Small intestine (tissue), 7 donors: ENCODE measurements at regions not wholly inside any gene's neighbourhood (a gene's known extent, or its start where the extent isn't known, plus 50 kb on each side); places are given as distances from the start of the nearest gene placed in this dataset.

Experiments
- DNase-seq, 2 donors: peaks; one replicate each; pipeline versions ENCODE4 v3.0.0 to v3.0.0-alpha.2; 2013
- FAIRE-seq: peaks from 2 replicates; lab custom pipeline; 2012; peaks lifted over from hg19 to GRCh38; lab: Jason Lieb, UNC
- H3K27ac ChIP-seq, 3 donors: one replicate each; pipeline ENCODE4 v1.5.1; 2013; ENCODE audit warnings: low read length in 2 of 3, mild to moderate bottlenecking in 2 of 3, control low read depth in 1 of 3, inconsistent platforms in 1 of 3, low read depth in 1 of 3, moderate library complexity in 1 of 3
- H3K27me3 ChIP-seq, 3 donors: one replicate each; pipeline ENCODE4 v1.6.1; 2013; ENCODE audit warnings: low read length in 3 of 3, inconsistent platforms in 1 of 3; ENCODE audit not compliant: control insufficient read depth in 3 of 3, insufficient read depth in 3 of 3
- H3K36me3 ChIP-seq, 3 donors: one replicate each; pipeline ENCODE4 v1.6.1; 2013; ENCODE audit warnings: low read length in 3 of 3, inconsistent platforms in 1 of 3, low read depth in 1 of 3, mild to moderate bottlenecking in 1 of 3, moderate library complexity in 1 of 3; ENCODE audit not compliant: control insufficient read depth in 3 of 3, insufficient read depth in 2 of 3
- H3K4me1 ChIP-seq, 3 donors: one replicate each; pipeline ENCODE4 v1.6.1; 2013; ENCODE audit warnings: low read length in 2 of 3, inconsistent platforms in 1 of 3, low read depth in 1 of 3, mild to moderate bottlenecking in 1 of 3, moderate library complexity in 1 of 3; ENCODE audit not compliant: control insufficient read depth in 3 of 3, insufficient read depth in 2 of 3
- H3K4me3 ChIP-seq, 3 donors: one replicate each; pipeline ENCODE4 v1.5.1; 2013; ENCODE audit warnings: low read length in 3 of 3, control low read depth in 1 of 3, inconsistent platforms in 1 of 3, low read depth in 1 of 3, mild to moderate bottlenecking in 1 of 3, moderate library complexity in 1 of 3
- H3K9me3 ChIP-seq, 2 donors: one replicate each; pipeline ENCODE4 v1.6.1; 2013; ENCODE audit warnings: low read depth in 1 of 2, low read length in 1 of 2; ENCODE audit not compliant: control insufficient read depth in 2 of 2, insufficient read depth in 1 of 2
- WGBS, 3 donors: extraction: QIAGEN DNeasy Blood & Tissue Kit; methylation state at CpG; one replicate each; pipeline ENCODE4 v1.1.7; 2013; 5-methylcytosine and 5-hydroxymethylcytosine counted together
- donor health status: healthy with polysubstance abuse.
- donor health status: control.
- donor health status: control.
- donor health status: Bipolar disorder and iron deficiency.
- donor health status: healthy.

DNA sequence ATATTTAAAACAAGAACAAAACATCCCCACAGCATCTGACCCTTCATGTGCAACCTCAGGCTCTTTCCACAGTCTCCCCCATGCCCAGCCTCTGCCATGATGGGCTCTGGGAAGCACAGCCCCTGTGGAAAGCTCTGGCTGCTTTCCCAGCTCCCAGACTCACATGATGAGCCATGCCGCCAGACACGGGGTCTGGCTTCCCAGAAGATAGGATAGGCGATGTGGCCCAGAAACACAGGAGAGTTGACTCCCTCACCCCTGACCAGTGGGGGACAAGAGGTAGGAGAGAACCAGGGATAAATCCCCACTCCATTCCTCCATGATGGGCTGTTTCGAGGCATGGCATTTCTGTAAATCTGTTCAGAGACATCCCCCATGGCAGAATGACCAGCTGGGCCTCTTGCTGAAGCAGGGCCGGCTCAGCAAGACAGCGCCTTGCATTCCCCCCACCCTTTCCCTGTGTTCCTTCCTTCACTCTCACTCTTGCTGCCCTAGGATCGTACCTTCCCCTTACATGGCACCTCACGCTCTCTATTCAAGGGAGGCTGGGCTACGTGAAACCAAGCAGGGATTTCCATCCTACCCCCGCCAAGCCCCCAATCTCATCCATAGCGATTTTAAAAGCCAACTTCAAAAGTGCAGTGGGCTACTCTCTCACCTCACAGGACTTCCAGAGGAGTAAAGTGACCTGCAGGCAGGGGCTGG lies 192.4 kb downstream of the ABHD5 start:
- Histone ChIP-seq H3K9me3 (no peaks in the 10 kb centered on the region), H3K4me3 (no peak overlapping the region), H3K27me3 (peaks cover 0 to 2% (median 0%) of the 10 kb centered on the region in 3 donors), H3K27ac (no peak overlapping the region), H3K4me1 (no peaks in the 10 kb centered on the region), H3K36me3 (no peaks in the 10 kb centered on the region)
- no peak for FAIRE-seq
- WGBS, 3 donors: 88 to 91% (median 91%) methylated on average over 11 of the region's 11 CpGs
- DNase-seq: no peak

- no peaks in the 10 kb centered on the region for H3K4me1 ChIP-seq
- no peaks in the 10 kb centered on the region for H3K27me3 ChIP-seq
- no peak for FAIRE-seq
- WGBS, 3 donors: 61 to 71% (median 66%) methylated on average over 10 of the region's 10 CpGs
- H3K9me3 ChIP-seq: no peaks in the 10 kb centered on the region
- H3K27ac ChIP-seq: no peak overlapping the region
- no peak for DNase-seq
- no peaks in the 10 kb centered on the region for H3K36me3 ChIP-seq
- H3K4me3 ChIP-seq: no peak overlapping the region
Observed at GRCh38 chr3:43883729-43884396, 193.1 kb downstream of the ABHD5 start.

DNA sequence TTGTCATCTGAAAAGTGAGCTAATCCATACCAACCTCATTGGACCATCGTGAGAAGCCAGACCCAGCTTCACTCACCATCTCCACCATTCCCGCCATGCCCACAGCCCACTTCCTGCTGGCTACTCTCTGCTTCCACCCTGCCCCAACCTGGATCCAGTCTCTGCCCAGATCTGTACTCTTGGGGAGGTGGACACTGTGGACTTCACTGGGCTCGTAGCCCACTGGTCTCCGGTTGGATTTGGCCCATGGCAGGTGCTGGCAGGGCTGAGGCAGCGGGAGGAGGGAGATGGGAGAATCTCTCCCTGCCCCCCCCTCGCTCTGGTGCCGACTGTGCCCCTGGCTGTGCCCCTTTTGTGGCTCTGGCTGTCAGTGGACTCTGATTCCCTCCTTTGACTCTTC lies 193.8 kb downstream of the ABHD5 start:
- no peak for FAIRE-seq
- Histone ChIP-seq H3K4me1 (no peaks in the 10 kb centered on the region), H3K4me3 (no peak overlapping the region), H3K9me3 (no peaks in the 10 kb centered on the region), H3K27ac (no peak overlapping the region), H3K36me3 (no peaks in the 10 kb centered on the region), H3K27me3 (no peaks in the 10 kb centered on the region)
- DNase-seq: no peak
- WGBS, 3 donors: 84 to 91% (median 89%) methylated on average over 7 of the region's 7 CpGs

DNA sequence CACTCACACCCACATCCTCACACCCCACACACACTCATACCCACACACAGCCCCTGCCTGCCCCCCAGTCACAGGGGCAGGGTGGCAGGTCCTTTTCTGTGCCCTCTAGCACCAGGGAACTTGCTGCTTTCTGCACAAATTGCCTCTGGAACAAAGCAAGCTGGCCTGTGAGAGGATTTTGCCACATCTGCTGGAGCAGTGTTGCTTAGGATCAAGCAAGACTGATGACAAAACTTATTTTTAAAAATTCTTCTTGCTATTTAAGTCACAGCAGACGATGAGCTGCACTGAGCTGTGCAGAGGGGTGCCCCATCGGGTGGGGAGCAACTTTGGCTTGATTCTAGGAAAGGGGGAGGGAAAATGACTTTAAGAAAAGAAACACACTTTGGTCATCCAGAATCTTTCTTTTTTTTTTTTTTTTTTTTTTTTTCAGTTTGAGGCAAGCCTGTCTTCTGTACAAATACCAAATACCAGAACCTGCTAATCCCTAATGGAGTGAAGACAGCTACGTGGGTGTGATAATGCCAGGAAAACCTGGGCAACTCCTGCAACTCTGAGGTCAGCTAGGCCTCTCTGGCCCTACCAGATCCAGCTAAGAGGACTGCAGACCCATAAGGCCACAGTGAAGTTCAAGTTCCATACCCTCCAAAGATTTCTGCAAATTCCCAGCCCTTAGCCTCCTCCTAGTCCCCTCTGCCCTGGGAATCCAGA lies 195.3 kb downstream of the ABHD5 start:
- Histone ChIP-seq H3K27ac (no peak overlapping the region), H3K9me3 (no peaks in the 10 kb centered on the region), H3K4me3 (no peak overlapping the region), H3K27me3 (peaks cover 0 to 9% (median 2%) of the 10 kb centered on the region in 3 donors), H3K36me3 (no peaks in the 10 kb centered on the region), H3K4me1 (no peaks in the 10 kb centered on the region)
- WGBS, 3 donors: 74 to 88% (median 84%) methylated on average over 3 of the region's 3 CpGs
- DNase-seq (no peak), FAIRE-seq (no peak)

DNA sequence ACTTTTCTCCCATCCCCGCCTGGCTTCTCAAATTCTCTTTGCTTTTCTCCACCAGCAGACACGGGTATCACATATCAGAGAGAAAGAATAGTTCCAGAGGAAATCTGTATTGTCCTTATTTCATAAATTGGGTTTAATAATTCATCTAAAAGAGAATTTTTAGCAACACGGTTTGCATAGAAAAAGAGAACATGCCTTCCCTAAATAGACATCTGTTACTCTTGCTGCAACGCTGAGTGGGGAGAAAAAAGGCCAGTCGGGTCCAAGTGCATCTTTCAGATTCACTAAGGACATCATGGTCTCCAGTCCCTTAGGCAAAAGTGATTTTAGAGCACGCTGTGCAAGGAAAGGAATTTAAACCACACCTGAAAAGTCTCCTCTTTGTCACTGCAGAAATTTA lies 201.3 kb downstream of the ABHD5 start:
- Histone ChIP-seq H3K27ac (no peak overlapping the region), H3K36me3 (no peaks in the 10 kb centered on the region), H3K9me3 (no peaks in the 10 kb centered on the region), H3K4me1 (peaks cover 0 to 5% (median 3%) of the 10 kb centered on the region in 3 donors), H3K4me3 (no peak overlapping the region), H3K27me3 (peaks cover 0 to 47% (median 10%) of the 10 kb centered on the region in 3 donors)
- FAIRE-seq (no peak), DNase-seq (no peak)
- WGBS, 3 donors: 41 to 52% (median 51%) methylated on average over 6 of the region's 6 CpGs

DNA sequence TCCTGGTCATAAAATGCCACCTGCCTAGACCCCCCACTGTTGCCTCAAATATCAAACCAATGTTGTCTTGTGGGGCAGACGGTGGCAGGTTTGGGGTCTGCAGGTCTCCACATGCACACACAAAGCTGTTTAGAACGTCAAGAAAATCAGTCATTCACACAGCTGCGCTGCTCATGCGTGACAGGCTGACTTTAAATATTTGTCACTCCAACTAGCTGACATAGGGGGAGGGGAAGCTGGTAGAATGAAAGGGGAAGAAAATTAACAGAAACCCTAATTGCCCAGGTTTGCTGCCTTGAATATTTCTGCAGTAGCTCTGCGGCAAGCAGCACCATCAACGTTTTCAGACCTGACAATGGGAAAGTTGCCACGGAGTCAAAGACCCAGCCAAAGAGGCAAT lies 201.8 kb downstream of the ABHD5 start:
- Histone ChIP-seq H3K4me3 (no peak overlapping the region), H3K9me3 (no peaks in the 10 kb centered on the region), H3K27ac (no peak overlapping the region), H3K36me3 (no peaks in the 10 kb centered on the region), H3K27me3 (peaks cover 0 to 47% (median 12%) of the 10 kb centered on the region in 3 donors), H3K4me1 (peaks cover 0 to 5% (median 3%) of the 10 kb centered on the region in 3 donors)
- 9 to 22% (median 15%) methylated on average over 7 of the region's 7 CpGs for WGBS, 3 donors
- DNase-seq (no peak), FAIRE-seq (no peak)

GRCh38 chr3:43893727-43894126 lies 203.0 kb downstream of the ABHD5 start:
- no peak overlapping the region for H3K27ac ChIP-seq
- no peaks in the 10 kb centered on the region for H3K9me3 ChIP-seq
- H3K27me3 ChIP-seq: peaks cover 0 to 53% (median 13%) of the 10 kb centered on the region in 3 donors
- FAIRE-seq (no peak), DNase-seq (peak in 1 of 2 donors; percentile 21)
- 5 to 15% (median 9%) methylated on average over 14 of the region's 14 CpGs for WGBS, 3 donors
- peaks cover 0 to 5% (median 3%) of the 10 kb centered on the region in 3 donors for H3K4me1 ChIP-seq
- no peaks in the 10 kb centered on the region for H3K36me3 ChIP-seq
- H3K4me3 ChIP-seq: peak overlapping the region in 2 of 3 donors; percentile 39 to 50
